H54 (cell line): ENCODE measurements at regions not wholly inside any gene's neighbourhood (a gene's known extent, or its start where the extent isn't known, plus 50 kb on each side); places are given as distances from the start of the nearest gene placed in this dataset.

ENCODE experiments used
- DNase-seq: peaks from one replicate; pipeline ENCODE4 v3.0.0; 2011; ENCODE audit warnings: low spot score, mixed read lengths; ENCODE audit not compliant: insufficient read length
- FAIRE-seq: peaks from 3 replicates; lab custom pipeline; 2011; peaks lifted over from hg19 to GRCh38; lab: Jason Lieb, UNC
- POLR2A ChIP-seq: IDR thresholded peaks from 2 replicates; pipeline ENCODE4 v1.6.1; 2011; ENCODE audit warnings: low read depth, mild to moderate bottlenecking, low read length

GRCh38 chr1:59016390-59016789, 232.5 kb upstream of the JUN start:
- no peak for TF ChIP-seq POLR2A
- FAIRE-seq (no peak), DNase-seq (no peak)

- FAIRE-seq (no peak), DNase-seq (no peak)
- no peak for TF ChIP-seq POLR2A
These were observed 233.8 kb upstream of the JUN start for GRCh38 chr1:59017501-59018231.

DNA sequence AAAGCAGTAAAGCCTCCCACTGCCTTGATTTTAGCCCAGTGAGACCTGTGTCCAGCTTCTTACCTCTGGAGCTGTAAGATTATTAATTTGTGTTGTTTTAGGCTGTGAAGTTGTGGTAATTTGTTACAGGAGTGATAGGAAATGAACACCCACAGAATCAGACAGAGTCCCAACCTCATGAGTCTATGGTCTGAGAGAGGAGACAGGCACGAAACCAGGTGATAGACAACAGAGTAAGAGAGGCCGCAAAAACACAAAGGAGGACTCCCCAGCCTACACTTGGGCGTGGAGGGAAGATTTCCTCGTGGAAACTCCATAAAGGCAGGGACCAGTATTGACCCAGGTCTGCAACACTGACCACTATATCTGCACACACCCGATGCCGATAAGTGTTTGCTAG, 234.6 kb upstream of the JUN start:
- no peak for FAIRE-seq
- TF ChIP-seq POLR2A = no peak
- DNase-seq = no peak

GRCh38 chr1:59018860-59019259, 235.0 kb upstream of the JUN start:
- no peak for DNase-seq
- no peak for TF ChIP-seq POLR2A
- FAIRE-seq = no peak

GRCh38 chr1:59020151-59020997, 236.5 kb upstream of the JUN start:
- no peak for TF ChIP-seq POLR2A
- no peak for FAIRE-seq
- DNase-seq = peak; percentile 54

GRCh38 chr1:59022199-59022598, 238.4 kb upstream of the JUN start:
- TF ChIP-seq POLR2A = no peak
- DNase-seq = no peak
- FAIRE-seq = no peak

DNA sequence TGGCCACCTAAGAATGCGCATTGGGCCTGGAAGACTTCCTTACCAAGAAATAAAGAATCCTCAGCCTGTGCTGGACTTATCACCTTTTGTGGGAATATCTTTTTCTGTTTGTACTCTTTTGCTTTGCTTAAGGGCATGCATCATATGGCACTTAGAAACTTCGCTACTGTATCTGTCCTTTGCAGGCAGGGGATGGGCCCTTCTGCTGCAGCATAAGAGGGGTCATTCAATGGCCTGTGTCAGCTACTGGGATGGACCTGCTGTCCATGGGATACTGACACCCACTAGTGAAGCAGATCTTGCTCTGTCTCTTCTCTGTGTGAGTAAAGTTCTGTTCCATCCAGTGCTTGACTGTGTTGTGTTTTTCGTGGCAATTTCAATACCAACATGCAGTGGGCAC, 239.0 kb upstream of the JUN start:
- DNase-seq (no peak), FAIRE-seq (no peak)
- TF ChIP-seq POLR2A = no peak

- no peak for DNase-seq
- no peak for TF ChIP-seq POLR2A
- peak; percentile 61 for FAIRE-seq
These were observed 241.4 kb upstream of the JUN start for GRCh38 chr1:59025201-59025600.

GRCh38 chr1:59025898-59026426, 242.1 kb upstream of the JUN start:
- FAIRE-seq (peak; percentile 33), DNase-seq (no peak)
- no peak for TF ChIP-seq POLR2A

DNA sequence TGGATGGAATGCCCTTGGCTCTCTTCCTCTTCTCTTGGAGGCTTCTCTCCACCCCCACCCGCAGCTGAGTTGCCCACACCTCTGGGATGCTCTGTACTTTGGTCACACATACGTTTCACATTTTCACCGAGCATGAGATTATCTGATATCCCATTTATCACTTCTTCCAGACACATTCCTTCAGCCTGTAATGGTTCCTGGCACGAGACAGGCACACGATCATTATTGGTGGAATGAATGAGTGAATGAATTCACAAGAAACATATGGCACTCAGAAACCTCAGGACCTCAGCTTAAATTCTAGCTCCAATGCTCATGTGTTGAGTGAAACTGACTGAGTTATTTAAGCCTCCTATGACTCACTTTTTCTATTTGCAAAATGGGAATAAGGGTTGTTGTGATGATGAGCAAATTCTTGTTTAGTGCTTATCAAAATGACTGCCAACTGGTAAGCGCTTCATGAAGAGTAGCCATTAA, 242.7 kb upstream of the JUN start:
- no peak for TF ChIP-seq POLR2A
- DNase-seq (no peak), FAIRE-seq (no peak)

DNA sequence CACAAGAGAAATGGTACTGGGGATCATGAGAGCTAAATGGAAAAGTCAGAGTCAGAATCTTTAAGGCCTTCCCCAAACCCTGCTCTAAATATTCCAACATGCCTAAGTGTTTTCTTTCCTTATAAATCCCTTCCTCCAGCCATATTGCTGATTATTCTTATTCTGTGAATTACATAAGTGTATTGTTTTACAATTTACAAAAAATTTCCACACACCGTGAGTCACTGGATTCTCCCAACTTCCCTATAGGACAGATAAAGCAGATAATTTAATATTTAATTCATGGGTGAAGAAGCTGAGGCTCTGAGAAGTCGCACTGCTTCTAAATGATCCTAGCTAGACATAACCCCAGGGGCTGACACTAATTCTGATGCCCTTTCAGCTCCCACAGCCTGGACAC, 243.3 kb upstream of the JUN start:
- TF ChIP-seq POLR2A = no peak
- FAIRE-seq (no peak), DNase-seq (no peak)

DNA sequence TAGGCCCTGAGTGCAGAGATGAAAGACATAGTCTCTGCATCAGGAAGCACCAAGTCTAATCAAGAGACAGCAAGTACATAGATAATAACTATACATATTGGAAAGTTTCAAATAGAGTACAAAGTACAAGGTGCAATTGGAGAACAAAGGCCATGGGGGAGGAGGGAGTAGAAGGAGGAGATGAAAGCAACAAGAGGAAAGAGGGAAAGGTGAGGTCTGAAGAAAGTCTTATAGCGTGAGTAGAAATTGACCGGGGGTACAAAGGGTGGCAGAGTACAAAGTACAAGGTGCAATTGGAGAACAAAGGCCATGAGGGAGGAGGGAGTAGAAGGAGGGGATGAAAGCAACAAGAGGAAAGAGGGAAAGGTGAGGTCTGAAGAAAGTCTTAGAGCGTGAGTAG, 244.2 kb upstream of the JUN start:
- DNase-seq (no peak), FAIRE-seq (no peak)
- no peak for TF ChIP-seq POLR2A

- FAIRE-seq (no peak), DNase-seq (no peak)
- TF ChIP-seq POLR2A = no peak
These were observed 245.7 kb upstream of the JUN start for GRCh38 chr1:59029411-59030167.

GRCh38 chr1:59032228-59032627, 248.4 kb upstream of the JUN start:
- DNase-seq (no peak), FAIRE-seq (no peak)
- TF ChIP-seq POLR2A = no peak

DNA sequence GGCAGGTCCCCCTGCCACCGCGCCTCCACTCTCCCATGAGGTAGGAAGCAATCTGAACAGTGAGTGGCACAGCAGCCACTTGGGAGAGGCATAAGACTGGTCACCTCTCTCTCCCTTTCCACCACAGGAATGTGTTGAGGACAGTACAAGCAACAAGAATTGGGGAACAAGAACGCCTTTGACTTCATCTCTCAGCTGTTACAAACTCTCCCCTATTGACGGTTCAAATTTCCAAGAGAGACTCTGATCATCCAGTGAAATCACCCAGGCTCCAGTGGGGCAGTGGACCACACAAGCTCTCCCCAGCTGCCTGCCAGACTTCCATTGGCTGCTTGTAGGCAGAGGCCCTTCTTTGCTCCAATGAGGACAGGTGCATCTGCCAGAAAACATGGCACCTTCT, 249.9 kb upstream of the JUN start:
- FAIRE-seq (no peak), DNase-seq (no peak)
- TF ChIP-seq POLR2A = no peak
